GM23338 (cell line): ENCODE measurements at regions not wholly inside any gene's neighbourhood (a gene's known extent, or its start where the extent isn't known, plus 50 kb on each side); places are given as distances from the start of the nearest gene placed in this dataset.

Experiments used
- ATAC-seq: fragments of 200-7000 bp; cut with Tn5 transposase; 3 replicates; pipeline ENCODE4 v1.9.1; 2020
- DNase-seq: peaks from one replicate; pipeline ENCODE4 v3.0.0-alpha.2; 2015; ENCODE audit warnings: low spot score
- H2AFZ ChIP-seq: fragments of 200-600 bp; sonication (generic); 2 replicates; pipeline ENCODE4 v1.8.0; 2016; ENCODE audit warnings: antibody characterized with exemption, mild to moderate bottlenecking, moderate library complexity
- H3F3A ChIP-seq: fragments of 200-600 bp; sonication (generic); replicated peaks from 2 replicates; pipeline ENCODE4 v1.8.0; 2017; ENCODE audit warnings: antibody characterized with exemption, mixed run types, low read depth
- H3K27ac ChIP-seq: fragments of 200-600 bp; sonication (generic); 2 replicates; pipeline ENCODE4 v1.6.1; 2016; ENCODE audit warnings: low read depth
- H3K27me3 ChIP-seq: fragments of 200-600 bp; sonication (generic); 2 replicates; pipeline ENCODE4 v1.8.0; 2016; ENCODE audit warnings: mild to moderate bottlenecking, mixed run types, moderate library complexity; ENCODE audit not compliant: insufficient read depth
- H3K36me3 ChIP-seq: fragments of 200-600 bp; sonication (generic); 2 replicates; pipeline ENCODE4 v1.8.0; 2016; ENCODE audit warnings: mild to moderate bottlenecking; ENCODE audit not compliant: insufficient read depth
- H3K4me1 ChIP-seq: fragments of 200-600 bp; sonication (generic); 2 replicates; pipeline ENCODE4 v1.8.0; 2016; ENCODE audit warnings: mild to moderate bottlenecking, moderate library complexity; ENCODE audit not compliant: insufficient read depth
- H3K4me2 ChIP-seq: fragments of 200-600 bp; sonication (generic); 2 replicates; pipeline ENCODE4 v1.7.1; 2017; ENCODE audit warnings: mixed run types
- H3K4me3 ChIP-seq: fragments of 200-600 bp; sonication (generic); 2 replicates; pipeline ENCODE4 v1.6.1; 2016; ENCODE audit warnings: mixed run types
- H3K79me2 ChIP-seq: fragments of 200-600 bp; sonication (generic); replicated peaks from 2 replicates; pipeline ENCODE4 v1.8.0; 2017; ENCODE audit warnings: mild to moderate bottlenecking; ENCODE audit not compliant: insufficient read depth
- H3K9me2 ChIP-seq: fragments of 200-600 bp; sonication (generic); 2 replicates; pipeline ENCODE4 v1.8.0; 2017; ENCODE audit not compliant: insufficient read depth
- H4K20me1 ChIP-seq: fragments of 200-600 bp; sonication (generic); replicated peaks from 2 replicates; pipeline ENCODE4 v1.8.0; 2017; ENCODE audit warnings: mild to moderate bottlenecking; ENCODE audit not compliant: insufficient read depth
- H3K27ac Mint-ChIP-seq: 2 replicates; pipeline ENCODE4 v1.8.0; 2020; ENCODE audit warnings: inconsistent platforms, mild to moderate bottlenecking, moderate library complexity, mixed read lengths
- H3K27me3 Mint-ChIP-seq: 3 replicates; pipeline ENCODE4 v1.8.0; 2022; ENCODE audit warnings: low read depth, mild to moderate bottlenecking, moderate library complexity, mixed read lengths, inconsistent platforms; ENCODE audit not compliant: insufficient read depth, poor library complexity
- H3K36me3 Mint-ChIP-seq: 3 replicates; pipeline ENCODE4 v1.8.0; 2021; ENCODE audit warnings: low read depth, mild to moderate bottlenecking, inconsistent platforms, moderate library complexity, mixed read lengths
- H3K4me1 Mint-ChIP-seq: 3 replicates; pipeline ENCODE4 v1.8.0; 2020; ENCODE audit warnings: mild to moderate bottlenecking, inconsistent platforms, mixed read lengths
- H3K4me3 Mint-ChIP-seq: 3 replicates; pipeline ENCODE4 v1.8.0; 2021; ENCODE audit warnings: moderate library complexity, mild to moderate bottlenecking, inconsistent platforms, mixed read lengths
- H3K9me3 Mint-ChIP-seq: 3 replicates; pipeline ENCODE4 v1.8.0; 2020; ENCODE audit warnings: moderate library complexity, mild to moderate bottlenecking, inconsistent platforms, mixed read lengths
- CREB1 ChIP-seq: fragments of 250-450 bp; sonication (Bioruptor Pico); IDR thresholded peaks from 2 replicates; pipeline ENCODE4 v1.5.0; 2020; ENCODE audit warnings: low read depth, mild to moderate bottlenecking, moderate library complexity
- EZH2 ChIP-seq: fragments of 200-600 bp; sonication (generic); IDR thresholded peaks from one replicate; pipeline ENCODE4 v1.8.0; 2017; ENCODE audit warnings: antibody characterized with exemption, mild to moderate bottlenecking, low read depth; ENCODE audit not compliant: unreplicated experiment
- EZH2phosphoT487 ChIP-seq: fragments of 200-600 bp; sonication (generic); IDR thresholded peaks from one replicate; pipeline ENCODE4 v1.8.1; 2018; ENCODE audit warnings: antibody characterized with exemption; ENCODE audit not compliant: unreplicated experiment
- JUNB ChIP-seq: IDR thresholded peaks from one replicate; pipeline ENCODE4 v1.6.1; 2016; ENCODE audit warnings: antibody characterized with exemption; ENCODE audit not compliant: unreplicated experiment
- NANOG ChIP-seq: IDR thresholded peaks from 2 replicates; pipeline ENCODE4 v1.6.1; 2016; ENCODE audit warnings: antibody characterized with exemption, borderline replicate concordance
- POLR2AphosphoS5 ChIP-seq: IDR thresholded peaks from 2 replicates; pipeline ENCODE4 v1.6.1; 2016; ENCODE audit warnings: antibody characterized with exemption, low read depth
- STAT1 ChIP-seq: IDR thresholded peaks from one replicate; pipeline ENCODE4 v1.6.1; 2016; ENCODE audit warnings: antibody characterized with exemption; ENCODE audit not compliant: unreplicated experiment
- ZNF114 ChIP-seq: fragments of 250-450 bp; sonication (Bioruptor Pico); IDR thresholded peaks from 2 replicates; pipeline ENCODE4 v1.5.0; 2020; ENCODE audit warnings: mild to moderate bottlenecking, moderate library complexity
- ZNF331 ChIP-seq: fragments of 250-450 bp; sonication (Bioruptor Pico); IDR thresholded peaks from 2 replicates; pipeline ENCODE4 v1.5.0; 2020; ENCODE audit warnings: low read depth, mild to moderate bottlenecking, moderate library complexity
- TF ChIP-seq, protein P1 (sequence below): fragments of 250-450 bp; sonication (Bioruptor Pico); IDR thresholded peaks from 2 replicates; pipeline ENCODE4 v1.5.0; 2020; ENCODE audit warnings: mild to moderate bottlenecking, moderate library complexity
- TF ChIP-seq, protein P2 (sequence below): IDR thresholded peaks from one replicate; pipeline ENCODE4 v1.6.1; 2018; ENCODE audit warnings: antibody characterized with exemption; ENCODE audit not compliant: unreplicated experiment
- TF ChIP-seq, protein P3 (sequence below): IDR thresholded peaks from 2 replicates; pipeline ENCODE4 v1.6.1; 2016; ENCODE audit warnings: antibody characterized with exemption
- TF ChIP-seq, protein P4 (sequence below), 2 experiments: fragments of 200-600 bp in 1 of 2; sonication (generic) in 1 of 2; conservative IDR thresholded peaks; 2 replicates each; pipeline versions ENCODE4 v1.5.1 to v1.6.1; 2016 to 2017; ENCODE audit warnings: antibody characterized with exemption in 2 of 2, low read depth in 2 of 2, mild to moderate bottlenecking in 2 of 2, moderate library complexity in 1 of 2

DNA sequence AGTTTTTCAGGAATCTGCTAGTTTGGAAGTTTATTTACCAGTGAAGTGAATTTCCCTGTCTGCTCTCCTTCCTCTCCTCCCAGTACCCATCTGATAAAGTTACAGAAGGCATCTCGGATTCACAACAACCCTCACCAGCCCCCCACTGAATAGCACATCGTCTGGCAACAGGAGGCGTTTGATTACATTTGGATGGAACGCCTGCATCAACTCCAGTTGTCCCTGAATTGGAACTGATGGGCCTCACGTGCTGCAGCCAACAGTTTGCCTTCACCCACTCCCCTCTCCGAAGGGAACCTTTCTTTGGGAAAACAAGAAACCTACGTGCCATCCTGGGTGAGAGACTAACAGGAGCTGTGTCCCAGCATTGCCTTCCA is 59.5 kb upstream of the BCL6 start:
- Histone ChIP-seq H3K9me2 (peaks cover 5% of the 10 kb centered on the region; the same call in 1 of the 2 replicates), H3F3A (no peaks in the 10 kb centered on the region), H3K4me3 (no peak overlapping the region), H4K20me1 (no peaks in the 10 kb centered on the region), H3K4me1 (peaks cover 18% of the 10 kb centered on the region), H2AFZ (peak overlapping the region; percentile 86), H3K27ac (no peak overlapping the region), H3K27me3 (no peaks in the 10 kb centered on the region), H3K79me2 (no peaks in the 10 kb centered on the region), H3K36me3 (no peaks in the 10 kb centered on the region), H3K4me2 (no peak overlapping the region)
- ATAC-seq (no peak), DNase-seq (no peak)
- H3K27ac Mint-ChIP-seq = no peak overlapping the region
- no peak overlapping the region for H3K4me3 Mint-ChIP-seq
- H3K27me3 Mint-ChIP-seq = peaks cover 3% of the 10 kb centered on the region
- TF ChIP-seq ZNF114 (CRISPR knock-in tag) (no peak), CREB1 (CRISPR knock-in tag) (no peak), ZNF331 (CRISPR knock-in tag) (no peak), POLR2AphosphoS5 (no peak), STAT1 (no peak), JUNB (no peak), NANOG (no peak), EZH2phosphoT487 (no peak), EZH2 (no peak)
- TF ChIP-seq, protein P1, sequence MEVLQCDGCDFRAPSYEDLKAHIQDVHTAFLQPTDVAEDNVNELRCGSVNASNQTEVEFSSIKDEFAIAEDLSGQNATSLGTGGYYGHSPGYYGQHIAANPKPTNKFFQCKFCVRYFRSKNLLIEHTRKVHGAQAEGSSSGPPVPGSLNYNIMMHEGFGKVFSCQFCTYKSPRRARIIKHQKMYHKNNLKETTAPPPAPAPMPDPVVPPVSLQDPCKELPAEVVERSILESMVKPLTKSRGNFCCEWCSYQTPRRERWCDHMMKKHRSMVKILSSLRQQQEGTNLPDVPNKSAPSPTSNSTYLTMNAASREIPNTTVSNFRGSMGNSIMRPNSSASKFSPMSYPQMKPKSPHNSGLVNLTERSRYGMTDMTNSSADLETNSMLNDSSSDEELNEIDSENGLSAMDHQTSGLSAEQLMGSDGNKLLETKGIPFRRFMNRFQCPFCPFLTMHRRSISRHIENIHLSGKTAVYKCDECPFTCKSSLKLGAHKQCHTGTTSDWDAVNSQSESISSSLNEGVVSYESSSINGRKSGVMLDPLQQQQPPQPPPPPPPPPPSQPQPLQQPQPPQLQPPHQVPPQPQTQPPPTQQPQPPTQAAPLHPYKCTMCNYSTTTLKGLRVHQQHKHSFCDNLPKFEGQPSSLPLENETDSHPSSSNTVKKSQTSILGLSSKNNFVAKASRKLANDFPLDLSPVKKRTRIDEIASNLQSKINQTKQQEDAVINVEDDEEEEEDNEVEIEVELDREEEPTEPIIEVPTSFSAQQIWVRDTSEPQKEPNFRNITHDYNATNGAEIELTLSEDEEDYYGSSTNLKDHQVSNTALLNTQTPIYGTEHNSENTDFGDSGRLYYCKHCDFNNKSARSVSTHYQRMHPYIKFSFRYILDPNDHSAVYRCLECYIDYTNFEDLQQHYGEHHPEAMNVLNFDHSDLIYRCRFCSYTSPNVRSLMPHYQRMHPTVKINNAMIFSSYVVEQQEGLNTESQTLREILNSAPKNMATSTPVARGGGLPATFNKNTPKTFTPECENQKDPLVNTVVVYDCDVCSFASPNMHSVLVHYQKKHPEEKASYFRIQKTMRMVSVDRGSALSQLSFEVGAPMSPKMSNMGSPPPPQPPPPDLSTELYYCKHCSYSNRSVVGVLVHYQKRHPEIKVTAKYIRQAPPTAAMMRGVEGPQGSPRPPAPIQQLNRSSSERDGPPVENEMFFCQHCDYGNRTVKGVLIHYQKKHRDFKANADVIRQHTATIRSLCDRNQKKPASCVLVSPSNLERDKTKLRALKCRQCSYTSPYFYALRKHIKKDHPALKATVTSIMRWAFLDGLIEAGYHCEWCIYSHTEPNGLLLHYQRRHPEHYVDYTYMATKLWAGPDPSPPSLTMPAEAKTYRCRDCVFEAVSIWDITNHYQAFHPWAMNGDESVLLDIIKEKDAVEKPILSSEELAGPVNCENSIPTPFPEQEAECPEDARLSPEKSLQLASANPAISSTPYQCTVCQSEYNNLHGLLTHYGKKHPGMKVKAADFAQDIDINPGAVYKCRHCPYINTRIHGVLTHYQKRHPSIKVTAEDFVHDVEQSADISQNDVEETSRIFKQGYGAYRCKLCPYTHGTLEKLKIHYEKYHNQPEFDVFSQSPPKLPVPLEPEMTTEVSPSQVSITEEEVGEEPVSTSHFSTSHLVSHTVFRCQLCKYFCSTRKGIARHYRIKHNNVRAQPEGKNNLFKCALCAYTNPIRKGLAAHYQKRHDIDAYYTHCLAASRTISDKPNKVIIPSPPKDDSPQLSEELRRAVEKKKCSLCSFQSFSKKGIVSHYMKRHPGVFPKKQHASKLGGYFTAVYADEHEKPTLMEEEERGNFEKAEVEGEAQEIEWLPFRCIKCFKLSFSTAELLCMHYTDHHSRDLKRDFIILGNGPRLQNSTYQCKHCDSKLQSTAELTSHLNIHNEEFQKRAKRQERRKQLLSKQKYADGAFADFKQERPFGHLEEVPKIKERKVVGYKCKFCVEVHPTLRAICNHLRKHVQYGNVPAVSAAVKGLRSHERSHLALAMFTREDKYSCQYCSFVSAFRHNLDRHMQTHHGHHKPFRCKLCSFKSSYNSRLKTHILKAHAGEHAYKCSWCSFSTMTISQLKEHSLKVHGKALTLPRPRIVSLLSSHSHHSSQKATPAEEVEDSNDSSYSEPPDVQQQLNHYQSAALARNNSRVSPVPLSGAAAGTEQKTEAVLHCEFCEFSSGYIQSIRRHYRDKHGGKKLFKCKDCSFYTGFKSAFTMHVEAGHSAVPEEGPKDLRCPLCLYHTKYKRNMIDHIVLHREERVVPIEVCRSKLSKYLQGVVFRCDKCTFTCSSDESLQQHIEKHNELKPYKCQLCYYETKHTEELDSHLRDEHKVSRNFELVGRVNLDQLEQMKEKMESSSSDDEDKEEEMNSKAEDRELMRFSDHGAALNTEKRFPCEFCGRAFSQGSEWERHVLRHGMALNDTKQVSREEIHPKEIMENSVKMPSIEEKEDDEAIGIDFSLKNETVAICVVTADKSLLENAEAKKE (CRISPR knock-in tag) = no peak
- TF ChIP-seq, protein P2, sequence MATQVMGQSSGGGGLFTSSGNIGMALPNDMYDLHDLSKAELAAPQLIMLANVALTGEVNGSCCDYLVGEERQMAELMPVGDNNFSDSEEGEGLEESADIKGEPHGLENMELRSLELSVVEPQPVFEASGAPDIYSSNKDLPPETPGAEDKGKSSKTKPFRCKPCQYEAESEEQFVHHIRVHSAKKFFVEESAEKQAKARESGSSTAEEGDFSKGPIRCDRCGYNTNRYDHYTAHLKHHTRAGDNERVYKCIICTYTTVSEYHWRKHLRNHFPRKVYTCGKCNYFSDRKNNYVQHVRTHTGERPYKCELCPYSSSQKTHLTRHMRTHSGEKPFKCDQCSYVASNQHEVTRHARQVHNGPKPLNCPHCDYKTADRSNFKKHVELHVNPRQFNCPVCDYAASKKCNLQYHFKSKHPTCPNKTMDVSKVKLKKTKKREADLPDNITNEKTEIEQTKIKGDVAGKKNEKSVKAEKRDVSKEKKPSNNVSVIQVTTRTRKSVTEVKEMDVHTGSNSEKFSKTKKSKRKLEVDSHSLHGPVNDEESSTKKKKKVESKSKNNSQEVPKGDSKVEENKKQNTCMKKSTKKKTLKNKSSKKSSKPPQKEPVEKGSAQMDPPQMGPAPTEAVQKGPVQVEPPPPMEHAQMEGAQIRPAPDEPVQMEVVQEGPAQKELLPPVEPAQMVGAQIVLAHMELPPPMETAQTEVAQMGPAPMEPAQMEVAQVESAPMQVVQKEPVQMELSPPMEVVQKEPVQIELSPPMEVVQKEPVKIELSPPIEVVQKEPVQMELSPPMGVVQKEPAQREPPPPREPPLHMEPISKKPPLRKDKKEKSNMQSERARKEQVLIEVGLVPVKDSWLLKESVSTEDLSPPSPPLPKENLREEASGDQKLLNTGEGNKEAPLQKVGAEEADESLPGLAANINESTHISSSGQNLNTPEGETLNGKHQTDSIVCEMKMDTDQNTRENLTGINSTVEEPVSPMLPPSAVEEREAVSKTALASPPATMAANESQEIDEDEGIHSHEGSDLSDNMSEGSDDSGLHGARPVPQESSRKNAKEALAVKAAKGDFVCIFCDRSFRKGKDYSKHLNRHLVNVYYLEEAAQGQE = no peak
- TF ChIP-seq, protein P3, sequence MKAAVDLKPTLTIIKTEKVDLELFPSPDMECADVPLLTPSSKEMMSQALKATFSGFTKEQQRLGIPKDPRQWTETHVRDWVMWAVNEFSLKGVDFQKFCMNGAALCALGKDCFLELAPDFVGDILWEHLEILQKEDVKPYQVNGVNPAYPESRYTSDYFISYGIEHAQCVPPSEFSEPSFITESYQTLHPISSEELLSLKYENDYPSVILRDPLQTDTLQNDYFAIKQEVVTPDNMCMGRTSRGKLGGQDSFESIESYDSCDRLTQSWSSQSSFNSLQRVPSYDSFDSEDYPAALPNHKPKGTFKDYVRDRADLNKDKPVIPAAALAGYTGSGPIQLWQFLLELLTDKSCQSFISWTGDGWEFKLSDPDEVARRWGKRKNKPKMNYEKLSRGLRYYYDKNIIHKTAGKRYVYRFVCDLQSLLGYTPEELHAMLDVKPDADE = no peak
- TF ChIP-seq, protein P4, sequence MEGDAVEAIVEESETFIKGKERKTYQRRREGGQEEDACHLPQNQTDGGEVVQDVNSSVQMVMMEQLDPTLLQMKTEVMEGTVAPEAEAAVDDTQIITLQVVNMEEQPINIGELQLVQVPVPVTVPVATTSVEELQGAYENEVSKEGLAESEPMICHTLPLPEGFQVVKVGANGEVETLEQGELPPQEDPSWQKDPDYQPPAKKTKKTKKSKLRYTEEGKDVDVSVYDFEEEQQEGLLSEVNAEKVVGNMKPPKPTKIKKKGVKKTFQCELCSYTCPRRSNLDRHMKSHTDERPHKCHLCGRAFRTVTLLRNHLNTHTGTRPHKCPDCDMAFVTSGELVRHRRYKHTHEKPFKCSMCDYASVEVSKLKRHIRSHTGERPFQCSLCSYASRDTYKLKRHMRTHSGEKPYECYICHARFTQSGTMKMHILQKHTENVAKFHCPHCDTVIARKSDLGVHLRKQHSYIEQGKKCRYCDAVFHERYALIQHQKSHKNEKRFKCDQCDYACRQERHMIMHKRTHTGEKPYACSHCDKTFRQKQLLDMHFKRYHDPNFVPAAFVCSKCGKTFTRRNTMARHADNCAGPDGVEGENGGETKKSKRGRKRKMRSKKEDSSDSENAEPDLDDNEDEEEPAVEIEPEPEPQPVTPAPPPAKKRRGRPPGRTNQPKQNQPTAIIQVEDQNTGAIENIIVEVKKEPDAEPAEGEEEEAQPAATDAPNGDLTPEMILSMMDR (conservative IDR thresholded peaks at IDR 0.05; ENCODE audit: low read depth in 2 of 2) = no peak
- no peaks in the 10 kb centered on the region; the same call in 2 of the 3 replicates for H3K9me3 Mint-ChIP-seq
- no peaks in the 10 kb centered on the region for H3K36me3 Mint-ChIP-seq
- H3K4me1 Mint-ChIP-seq = peaks cover 16% of the 10 kb centered on the region
